H1 (cell line): ENCODE measurements at regions not wholly inside any gene's neighbourhood (a gene's known extent, or its start where the extent isn't known, plus 50 kb on each side); places are given as distances from the start of the nearest gene placed in this dataset.

Source experiments
- CTCF ChIA-PET: fragments of 300-600 bp; sonication (Branson Sonifier 250); formaldehyde crosslinking; loops from one replicate; lab custom pipeline; 2021; ENCODE audit not compliant: partially characterized antibody; lab: Charles Lee
- POLR2A ChIA-PET: fragments of 300-600 bp; sonication (Branson Sonifier 250); formaldehyde crosslinking; loops from one replicate; lab custom pipeline; 2021; ENCODE audit warnings: inconsistent platforms; ENCODE audit not compliant: partially characterized antibody; lab: Charles Lee
- DNase-seq, 2 experiments: peaks; one replicate each; pipeline versions ENCODE4 v3.0.0 to v3.0.0-alpha.2; 2010 to 2022; ENCODE audit warnings: low spot score in 2 of 2, low read depth in 1 of 2, mixed read lengths in 1 of 2
- FAIRE-seq: peaks from 2 replicates; lab custom pipeline; 2011; peaks lifted over from hg19 to GRCh38; lab: Jason Lieb, UNC
- H2AFZ ChIP-seq: 2 replicates; pipeline ENCODE4 v1.8.1; 2012; ENCODE audit warnings: low read length, inconsistent platforms
- H2AK5ac ChIP-seq: 2 replicates; pipeline ENCODE4 v1.6.1; 2013; ENCODE audit warnings: low read depth, low read length
- H2BK120ac ChIP-seq: replicated peaks from 2 replicates; pipeline ENCODE3; 2013; ENCODE audit warnings: low read depth, low read length, inconsistent platforms
- H2BK12ac ChIP-seq: 2 replicates; pipeline ENCODE4 v1.6.1; 2013; ENCODE audit warnings: low read depth, low read length
- H2BK15ac ChIP-seq: 2 replicates; pipeline ENCODE4 v1.6.1; 2013; ENCODE audit warnings: low read length
- H2BK20ac ChIP-seq: 2 replicates; pipeline ENCODE4 v1.6.1; 2013; ENCODE audit warnings: low read length
- H2BK5ac ChIP-seq: 2 replicates; pipeline ENCODE4 v1.6.1; 2013; ENCODE audit warnings: low read depth, low read length
- H3K14ac ChIP-seq: 2 replicates; pipeline ENCODE4 v1.6.1; 2013; ENCODE audit warnings: inconsistent platforms; ENCODE audit not compliant: insufficient read length
- H3K18ac ChIP-seq: 2 replicates; pipeline ENCODE4 v1.6.1; 2013; ENCODE audit warnings: low read length; ENCODE audit errors: extremely low read depth
- H3K23ac ChIP-seq: 2 replicates; pipeline ENCODE4 v1.6.1; 2013; ENCODE audit warnings: inconsistent platforms; ENCODE audit not compliant: insufficient read length
- H3K23me2 ChIP-seq: 2 replicates; pipeline ENCODE4 v1.6.1; 2013; ENCODE audit warnings: low read depth, low read length
- H3K27ac ChIP-seq: 2 replicates; pipeline ENCODE4 v1.6.1; 2011; ENCODE audit warnings: low read depth, low read length, inconsistent platforms
- H3K27me3 ChIP-seq, 4 experiments: replicated peaks in 1 of 4; 1 replicate in 1 of 4; 2 replicates in 3 of 4; pipeline versions ENCODE4 v1.6.1 to v1.8.1; 2011 to 2013; ENCODE audit warnings: low read length in 3 of 4, mild to moderate bottlenecking in 3 of 4, inconsistent platforms in 2 of 4, mixed read lengths in 2 of 4, moderate library complexity in 1 of 4; ENCODE audit not compliant: control insufficient read depth in 3 of 4, insufficient read depth in 3 of 4; ENCODE audit errors: extremely low read depth in 1 of 4
- H3K36me3 ChIP-seq, 4 experiments: 2 replicates each; pipeline versions ENCODE4 v1.6.1 to v1.8.1; 2011 to 2013; ENCODE audit warnings: mild to moderate bottlenecking in 4 of 4, low read length in 3 of 4, moderate library complexity in 2 of 4, control low read depth in 1 of 4, inconsistent platforms in 1 of 4; ENCODE audit not compliant: insufficient read depth in 4 of 4, control insufficient read depth in 2 of 4
- H3K4ac ChIP-seq: replicated peaks from 2 replicates; pipeline ENCODE3; 2013; ENCODE audit warnings: low read length, low read depth, mixed read lengths, inconsistent platforms; ENCODE audit not compliant: insufficient read length
- H3K4me1 ChIP-seq, 4 experiments: replicated peaks in 1 of 4; 1 replicate in 1 of 4; 2 replicates in 3 of 4; pipeline versions ENCODE4 v1.6.1 to v1.8.1; 2011 to 2013; ENCODE audit warnings: low read length in 3 of 4, inconsistent platforms in 2 of 4, mixed read lengths in 1 of 4; ENCODE audit not compliant: insufficient read depth in 4 of 4, control insufficient read depth in 3 of 4
- H3K4me2 ChIP-seq, 2 experiments: 2 replicates each; pipeline versions ENCODE4 v1.6.1 to v1.8.1; 2011 to 2013; ENCODE audit warnings: low read depth in 2 of 2, low read length in 2 of 2, control low read depth in 1 of 2, inconsistent platforms in 1 of 2, mild to moderate bottlenecking in 1 of 2; ENCODE audit not compliant: insufficient read depth in 1 of 2
- H3K4me3 ChIP-seq, 4 experiments: fragments of 200-600, 300-600 bp in 1 of 4; sonication (generic), shearing (Covaris generic), sonication (Bioruptor Twin) in 1 of 4; 2 replicates each; pipeline versions ENCODE4 v1.5.1 to v1.8.1; 2011 to 2016; ENCODE audit warnings: low read length in 4 of 4, low read depth in 3 of 4, control low read depth in 2 of 4, inconsistent platforms in 2 of 4, mild to moderate bottlenecking in 2 of 4, mixed read lengths in 1 of 4, moderate library complexity in 1 of 4; ENCODE audit not compliant: insufficient read depth in 2 of 4; ENCODE audit errors: extremely low read depth in 1 of 4
- H3K56ac ChIP-seq: replicated peaks from 2 replicates; pipeline ENCODE3; 2013; ENCODE audit warnings: low read depth, mild to moderate bottlenecking, mixed read lengths, low read length, inconsistent platforms; ENCODE audit not compliant: insufficient read length
- H3K79me1 ChIP-seq: 2 replicates; pipeline ENCODE4 v1.6.1; 2013; ENCODE audit warnings: low read depth, low read length, control low read depth
- H3K79me2 ChIP-seq, 2 experiments: 2 replicates each; pipeline versions ENCODE4 v1.6.1 to v1.8.1; 2012 to 2013; ENCODE audit warnings: low read length in 2 of 2, mild to moderate bottlenecking in 2 of 2, inconsistent platforms in 1 of 2; ENCODE audit not compliant: insufficient read depth in 2 of 2, control insufficient read depth in 1 of 2
- H3K9ac ChIP-seq, 4 experiments: replicated peaks in 1 of 4; 1 replicate in 1 of 4; 2 replicates in 3 of 4; pipeline versions ENCODE4 v1.6.1 to v1.8.1; 2011 to 2013; ENCODE audit warnings: low read depth in 3 of 4, low read length in 3 of 4, control low read depth in 2 of 4, mild to moderate bottlenecking in 2 of 4, moderate library complexity in 2 of 4, inconsistent platforms in 1 of 4; ENCODE audit errors: extremely low read depth in 1 of 4
- H3K9me3 ChIP-seq, 2 experiments: 2 replicates each; pipeline versions ENCODE4 v1.6.1 to v1.8.1; 2012 to 2013; ENCODE audit warnings: mild to moderate bottlenecking in 2 of 2, moderate library complexity in 2 of 2, control low read depth in 1 of 2, inconsistent platforms in 1 of 2, low read depth in 1 of 2, low read length in 1 of 2, mixed read lengths in 1 of 2; ENCODE audit not compliant: insufficient read depth in 2 of 2
- H4K20me1 ChIP-seq, 2 experiments: replicated peaks in 1 of 2; 2 replicates each; pipeline versions ENCODE3 to v1.8.1; 2011 to 2013; ENCODE audit warnings: inconsistent platforms in 2 of 2, low read length in 2 of 2, mild to moderate bottlenecking in 1 of 2; ENCODE audit not compliant: insufficient read depth in 2 of 2, control insufficient read depth in 1 of 2
- H4K5ac ChIP-seq: 2 replicates; pipeline ENCODE4 v1.6.1; 2013; ENCODE audit warnings: low read length, low read depth, mixed read lengths, inconsistent platforms; ENCODE audit not compliant: insufficient read length
- H4K8ac ChIP-seq: 2 replicates; pipeline ENCODE4 v1.8.0; 2013; ENCODE audit warnings: mild to moderate bottlenecking, moderate library complexity, low read length, inconsistent platforms; ENCODE audit not compliant: insufficient read depth; ENCODE audit errors: extremely low read depth
- H4K91ac ChIP-seq: replicated peaks from 2 replicates; pipeline ENCODE3; 2013; ENCODE audit warnings: low read length, mixed read lengths, inconsistent platforms; ENCODE audit not compliant: insufficient read length
- CBX8 ChIP-seq: fragments of 300-800, 300-1000 bp; sonication (generic); IDR thresholded peaks from 2 replicates; pipeline ENCODE4 v1.7.1; 2016; ENCODE audit warnings: low read depth, low read length, borderline replicate concordance
- EGR1 ChIP-seq: IDR thresholded peaks from 2 replicates; pipeline ENCODE4 v1.6.1; 2011; ENCODE audit warnings: low read depth, low read length, borderline replicate concordance
- GABPA ChIP-seq: IDR thresholded peaks from 2 replicates; pipeline ENCODE4 v1.6.1; 2011; ENCODE audit warnings: mild to moderate bottlenecking, low read length, moderate library complexity, borderline replicate concordance; ENCODE audit not compliant: insufficient read depth
- KDM1A ChIP-seq: fragments of 200-600, 300-600 bp; sonication (generic); IDR thresholded peaks from 2 replicates; pipeline ENCODE4 v1.7.1; 2016; ENCODE audit warnings: mild to moderate bottlenecking, low read length, borderline replicate concordance
- KDM5A ChIP-seq: fragments of 200-600 bp; IDR thresholded peaks from 2 replicates; pipeline ENCODE4 v1.7.1; 2012; ENCODE audit warnings: mild to moderate bottlenecking, low read length, inconsistent platforms, mixed read lengths
- NANOG ChIP-seq: IDR thresholded peaks from 2 replicates; pipeline ENCODE4 v1.6.1; 2011; ENCODE audit warnings: low read length, low read depth, mild to moderate bottlenecking, inconsistent platforms; ENCODE audit not compliant: insufficient read depth, poor library complexity, severe bottlenecking
- PHF8 ChIP-seq: fragments of 200-600 bp; sonication (generic); conservative IDR thresholded peaks from 2 replicates; pipeline ENCODE4 v1.7.1; 2012; ENCODE audit warnings: low read depth, mild to moderate bottlenecking, inconsistent platforms, low read length, moderate library complexity
- POU5F1 ChIP-seq: IDR thresholded peaks from 2 replicates; pipeline ENCODE4 v1.6.1; 2011; ENCODE audit warnings: low read depth, mild to moderate bottlenecking, low read length, moderate library complexity
- SIN3A ChIP-seq, 2 experiments: IDR thresholded peaks in 1 of 2; conservative IDR thresholded peaks in 1 of 2; 2 replicates each; pipeline ENCODE4 v1.6.1; 2011 to 2012; ENCODE audit warnings: low read length in 2 of 2, improper control_type of control experiment in 1 of 2, low read depth in 1 of 2, mild to moderate bottlenecking in 1 of 2
- SRF ChIP-seq: IDR thresholded peaks from 2 replicates; pipeline ENCODE4 v1.6.1; 2011; ENCODE audit warnings: mild to moderate bottlenecking, low read depth, low read length, moderate library complexity
- TEAD4 ChIP-seq: IDR thresholded peaks from 2 replicates; pipeline ENCODE4 v1.6.1; 2012; ENCODE audit warnings: low read depth, low read length, inconsistent platforms, mixed read lengths
- WGBS, 2 experiments: shearing (Covaris generic) in 1 of 2; methylation state at CpG; one replicate each; pipeline versions ENCODE4 v1.1.6 to v1.1.7; 2013 to 2015; ENCODE audit warnings: low lambda C conversion rate in 2 of 2, mixed read lengths in 2 of 2, inconsistent platforms in 1 of 2, low coverage in 1 of 2, missing lambda C conversion rate in 1 of 2; ENCODE audit not compliant: insufficient replicate concordance in 2 of 2, insufficient coverage in 1 of 2, insufficient read length in 1 of 2; ENCODE audit errors: extremely low coverage in 1 of 2, missing lambda C conversion rate in 1 of 2; 5-methylcytosine and 5-hydroxymethylcytosine counted together
- TF ChIP-seq, protein P1 (sequence below): IDR thresholded peaks from 2 replicates; pipeline ENCODE4 v1.6.1; 2011; ENCODE audit warnings: low read length, improper control_type of control experiment
- TF ChIP-seq, protein P2 (sequence below): IDR thresholded peaks from 2 replicates; pipeline ENCODE4 v1.6.1; 2012; ENCODE audit warnings: inconsistent platforms

DNA sequence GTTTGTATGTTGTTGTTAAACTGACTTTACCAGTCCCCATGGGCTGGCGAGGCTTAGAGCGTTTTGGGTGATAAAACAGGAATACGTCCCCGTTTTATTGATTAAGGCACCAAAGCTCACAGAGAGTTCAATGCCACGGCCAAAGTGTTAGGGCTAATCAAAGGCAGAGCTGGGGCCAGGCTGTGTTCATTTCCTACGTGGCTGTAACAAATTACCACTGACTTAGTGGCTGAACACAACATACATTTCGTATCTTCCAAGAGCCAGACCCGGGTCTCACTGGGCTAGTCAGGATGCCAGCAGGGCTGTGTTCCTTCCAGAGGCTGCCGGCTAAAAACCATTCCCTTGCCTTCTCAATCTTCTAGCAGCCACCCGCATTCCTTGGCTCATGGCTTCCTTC is 94.4 kb upstream of the HABP2 start:
- ChIA-PET POLR2A (no interaction called here), CTCF (interaction anchor here (2.0 kb wide), 1 partner anchor 16 kb away, joined by 13 read pairs; no protein-coding TSS in a partner anchor)
- Histone ChIP-seq H3K79me1 (no peaks in the 10 kb centered on the region), H4K8ac (no peak overlapping the region), H3K4ac (no peak overlapping the region), H2AK5ac (no peak overlapping the region), H3K9me3 (no peaks in the 10 kb centered on the region), H3K9ac (no peak overlapping the region), H4K91ac (no peak overlapping the region), H3K4me1 (peaks cover 0 to 4% (median 2%) of the 10 kb centered on the region in 4 experiments; a peak in 1 of 7 replicates), H3K56ac (no peak overlapping the region), H3K79me2 (no peaks in the 10 kb centered on the region), H3K23me2 (no peaks in the 10 kb centered on the region), H4K5ac (no peak overlapping the region), H2BK5ac (no peak overlapping the region), H4K20me1 (no peaks in the 10 kb centered on the region), H2BK12ac (no peak overlapping the region), H3K36me3 (no peaks in the 10 kb centered on the region), H3K4me3 (no peak overlapping the region), H3K27me3 (no peaks in the 10 kb centered on the region), H2BK20ac (no peak overlapping the region), H3K14ac (no peak overlapping the region), H3K18ac (no peak overlapping the region), H2BK15ac (no peak overlapping the region), H2BK120ac (no peak overlapping the region), H3K4me2 (no peak overlapping the region), H2AFZ (no peak overlapping the region), H3K27ac (no peak overlapping the region), H3K23ac (no peak overlapping the region)
- no peak for FAIRE-seq
- peak in 1 of 2 experiments; percentile 19 for DNase-seq
- WGBS, 2 experiments: 90% methylated on average over 10 of the region's 10 CpGs; no CpG with 5 or more reads in 1 of the 2 experiments
- TF ChIP-seq, protein P1, sequence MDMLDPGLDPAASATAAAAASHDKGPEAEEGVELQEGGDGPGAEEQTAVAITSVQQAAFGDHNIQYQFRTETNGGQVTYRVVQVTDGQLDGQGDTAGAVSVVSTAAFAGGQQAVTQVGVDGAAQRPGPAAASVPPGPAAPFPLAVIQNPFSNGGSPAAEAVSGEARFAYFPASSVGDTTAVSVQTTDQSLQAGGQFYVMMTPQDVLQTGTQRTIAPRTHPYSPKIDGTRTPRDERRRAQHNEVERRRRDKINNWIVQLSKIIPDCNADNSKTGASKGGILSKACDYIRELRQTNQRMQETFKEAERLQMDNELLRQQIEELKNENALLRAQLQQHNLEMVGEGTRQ: no peak
- TF ChIP-seq NANOG: no peak
- TF ChIP-seq TEAD4: no peak
- TF ChIP-seq SIN3A (conservative IDR thresholded peaks at IDR 0.05 in 1 of 2, IDR thresholded peaks at IDR 0.05 in 1 of 2; ENCODE audit: low read depth in 1 of 2, low read length in 2 of 2): no peak
- no peak for TF ChIP-seq KDM5A
- TF ChIP-seq POU5F1: no peak
- TF ChIP-seq CBX8: no peak
- TF ChIP-seq PHF8: no peak
- TF ChIP-seq SRF: no peak
- no peak for TF ChIP-seq EGR1
- no peak for TF ChIP-seq KDM1A
- TF ChIP-seq, protein P2, sequence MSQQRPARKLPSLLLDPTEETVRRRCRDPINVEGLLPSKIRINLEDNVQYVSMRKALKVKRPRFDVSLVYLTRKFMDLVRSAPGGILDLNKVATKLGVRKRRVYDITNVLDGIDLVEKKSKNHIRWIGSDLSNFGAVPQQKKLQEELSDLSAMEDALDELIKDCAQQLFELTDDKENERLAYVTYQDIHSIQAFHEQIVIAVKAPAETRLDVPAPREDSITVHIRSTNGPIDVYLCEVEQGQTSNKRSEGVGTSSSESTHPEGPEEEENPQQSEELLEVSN: no peak
- TF ChIP-seq GABPA: no peak
